SJSA1 (cell line): ENCODE measurements at regions not wholly inside any gene's neighbourhood (a gene's known extent, or its start where the extent isn't known, plus 50 kb on each side); places are given as distances from the start of the nearest gene placed in this dataset.
"Not testable (repeated sequence)": the region's sequence is repeated elsewhere in the genome, so short reads cannot be mapped to it uniquely, and the experiment has no call there.

ENCODE experiments used
- DNase-seq, 2 experiments: peaks; one replicate each; pipeline ENCODE4 v3.0.0-alpha.2; 2015 to 2020; ENCODE audit warnings: low spot score in 2 of 2, low read depth in 1 of 2
- H3K27ac ChIP-seq: fragments of 250-450 bp; sonication (Bioruptor Pico); 2 replicates; pipeline ENCODE4 v1.5.1; 2020; ENCODE audit warnings: mild to moderate bottlenecking, moderate library complexity
- H3K27me3 ChIP-seq: fragments of 250-450 bp; sonication (Bioruptor Pico); replicated peaks from 2 replicates; pipeline ENCODE4 v1.5.1; 2020; ENCODE audit warnings: mild to moderate bottlenecking, moderate library complexity
- H3K36me3 ChIP-seq: fragments of 250-450 bp; sonication (Bioruptor Pico); 2 replicates; pipeline ENCODE4 v1.5.1; 2020; ENCODE audit warnings: mild to moderate bottlenecking
- H3K4me1 ChIP-seq: fragments of 250-450 bp; sonication (Bioruptor Pico); replicated peaks from 2 replicates; pipeline ENCODE4 v1.6.1; 2021; ENCODE audit warnings: mild to moderate bottlenecking
- H3K4me3 ChIP-seq: fragments of 250-450 bp; sonication (Bioruptor Pico); 2 replicates; pipeline ENCODE4 v1.5.1; 2020; ENCODE audit warnings: mild to moderate bottlenecking
- H3K9me3 ChIP-seq: fragments of 250-450 bp; sonication (Bioruptor Pico); replicated peaks from 2 replicates; pipeline ENCODE4 v1.5.1; 2020; ENCODE audit warnings: mild to moderate bottlenecking

GRCh38 chr6:134753001-134753400 is 196.9 kb downstream of the ALDH8A1 start:
- Histone ChIP-seq H3K36me3 (no peaks in the 10 kb centered on the region), H3K9me3 (no peaks in the 10 kb centered on the region), H3K4me3 (no peak overlapping the region), H3K27me3 (no peaks in the 10 kb centered on the region), H3K27ac (no peak overlapping the region), H3K4me1 (peaks cover 3% of the 10 kb centered on the region)
- no peak for DNase-seq

DNA sequence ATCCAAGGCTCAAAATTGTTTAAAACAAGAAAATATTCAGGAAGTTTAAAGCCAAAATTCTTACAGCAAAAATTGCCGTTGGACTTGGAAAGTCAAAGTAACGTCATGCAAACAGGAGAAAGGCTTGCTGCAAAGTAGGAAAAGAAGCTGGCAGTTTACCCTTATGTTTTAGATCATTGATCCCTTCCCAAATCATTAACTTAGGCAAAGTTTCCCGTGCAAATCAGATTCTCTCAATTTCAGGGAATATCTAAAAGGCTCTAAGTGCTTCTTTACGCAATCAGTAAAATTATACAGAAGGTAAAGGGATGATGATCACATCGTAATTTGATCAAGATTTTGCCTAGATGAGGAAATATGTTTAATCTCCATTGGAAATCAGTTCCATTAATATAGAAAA is 197.5 kb downstream of the ALDH8A1 start:
- H3K27me3 ChIP-seq: no peaks in the 10 kb centered on the region
- peaks cover 3% of the 10 kb centered on the region for H3K4me1 ChIP-seq
- no peak for DNase-seq
- no peak overlapping the region for H3K27ac ChIP-seq
- no peaks in the 10 kb centered on the region for H3K36me3 ChIP-seq
- H3K9me3 ChIP-seq: no peaks in the 10 kb centered on the region
- H3K4me3 ChIP-seq: no peak overlapping the region

DNA sequence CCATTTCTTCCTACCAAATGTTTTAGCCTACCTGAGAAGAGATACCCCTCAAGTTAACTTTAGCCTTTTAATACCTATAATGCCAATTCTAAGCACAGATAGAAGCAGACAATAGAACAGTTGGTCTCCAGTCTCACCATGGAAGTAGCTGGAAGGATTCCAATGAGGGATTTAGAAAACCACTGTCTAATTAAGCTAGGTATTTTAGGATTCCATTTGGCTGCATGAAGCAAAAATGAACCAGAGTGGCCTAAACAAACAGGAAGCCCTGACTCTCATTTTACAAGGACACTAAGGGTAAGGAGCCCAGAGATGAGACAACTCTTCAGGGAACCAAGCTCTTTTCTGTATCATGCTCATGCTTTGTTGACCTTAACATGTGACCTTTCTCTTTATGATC is 199.2 kb downstream of the ALDH8A1 start:
- Histone ChIP-seq H3K4me3 (no peak overlapping the region), H3K4me1 (peaks cover 3% of the 10 kb centered on the region), H3K27me3 (no peaks in the 10 kb centered on the region), H3K9me3 (no peaks in the 10 kb centered on the region), H3K27ac (no peak overlapping the region), H3K36me3 (no peaks in the 10 kb centered on the region)
- peak in 1 of 2 experiments; percentile 13 for DNase-seq

DNA sequence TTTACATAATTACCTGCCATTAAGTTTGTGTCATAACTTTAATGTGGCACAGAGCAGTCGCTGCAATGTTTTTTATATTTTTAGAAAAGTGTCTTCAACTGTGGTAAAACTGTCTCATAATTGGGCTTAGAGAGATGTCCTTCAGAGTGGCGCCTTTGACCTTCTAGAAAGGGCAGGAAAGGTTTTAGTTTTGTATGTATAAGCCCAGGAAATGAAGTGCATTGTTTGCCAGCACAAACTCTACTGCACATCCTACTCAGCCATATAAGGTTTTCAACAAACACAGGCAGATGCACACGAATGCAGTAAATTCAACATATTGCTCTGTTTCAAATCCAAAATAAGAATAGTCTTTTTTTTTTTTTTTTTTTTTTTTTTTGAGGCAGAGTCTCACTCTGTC is 201.4 kb downstream of the ALDH8A1 start:
- Histone ChIP-seq H3K36me3 (no peaks in the 10 kb centered on the region), H3K4me3 (no peak overlapping the region), H3K27ac (no peak overlapping the region), H3K27me3 (peaks cover 2% of the 10 kb centered on the region; the same call in 1 of the 2 replicates), H3K9me3 (no peaks in the 10 kb centered on the region), H3K4me1 (peaks cover 3% of the 10 kb centered on the region)
- DNase-seq: no peak

GRCh38 chr6:134747197-134747596 is 202.7 kb downstream of the ALDH8A1 start:
- H3K27ac ChIP-seq, H3K4me3 ChIP-seq, DNase-seq, H3K4me1 ChIP-seq, H3K27me3 ChIP-seq, H3K9me3 ChIP-seq, H3K36me3 ChIP-seq: not testable (repeated sequence)

GRCh38 chr6:134746140-134746539 is 203.8 kb downstream of the ALDH8A1 start:
- H3K4me3 ChIP-seq: no peak overlapping the region
- no peak overlapping the region for H3K27ac ChIP-seq
- H3K9me3 ChIP-seq: no peaks in the 10 kb centered on the region
- H3K4me1 ChIP-seq: peaks cover 3% of the 10 kb centered on the region
- H3K27me3 ChIP-seq: peaks cover 10% of the 10 kb centered on the region
- DNase-seq: no peak
- H3K36me3 ChIP-seq: no peaks in the 10 kb centered on the region

DNA sequence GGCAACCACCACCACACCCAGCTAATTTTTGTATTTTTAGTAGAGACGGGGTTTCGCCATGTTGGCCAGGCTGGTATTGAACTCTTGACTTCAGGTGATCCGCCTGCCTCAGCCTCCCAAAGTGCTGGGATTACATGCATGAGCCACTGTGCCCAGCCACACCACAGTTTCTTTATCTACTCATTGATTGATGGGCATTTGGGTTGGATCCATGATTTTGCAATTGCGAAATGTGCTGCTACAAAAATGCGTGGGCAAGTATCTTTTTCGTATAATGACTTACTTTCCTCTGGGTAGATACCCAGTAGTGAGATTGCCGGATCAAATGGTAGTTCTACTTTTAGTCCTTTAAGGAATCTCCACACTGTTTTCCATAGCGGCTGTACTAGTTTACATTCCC is 204.7 kb downstream of the ALDH8A1 start:
- H3K27me3 ChIP-seq, H3K4me1 ChIP-seq, DNase-seq, H3K36me3 ChIP-seq, H3K4me3 ChIP-seq, H3K9me3 ChIP-seq, H3K27ac ChIP-seq: not testable (repeated sequence)

GRCh38 chr6:134744301-134744700 is 205.6 kb downstream of the ALDH8A1 start:
- Histone ChIP-seq H3K9me3 (no peaks in the 10 kb centered on the region), H3K4me3 (no peak overlapping the region), H3K36me3 (no peaks in the 10 kb centered on the region), H3K27ac (no peak overlapping the region), H3K4me1 (no peaks in the 10 kb centered on the region), H3K27me3 (peaks cover 10% of the 10 kb centered on the region)
- no peak for DNase-seq

DNA sequence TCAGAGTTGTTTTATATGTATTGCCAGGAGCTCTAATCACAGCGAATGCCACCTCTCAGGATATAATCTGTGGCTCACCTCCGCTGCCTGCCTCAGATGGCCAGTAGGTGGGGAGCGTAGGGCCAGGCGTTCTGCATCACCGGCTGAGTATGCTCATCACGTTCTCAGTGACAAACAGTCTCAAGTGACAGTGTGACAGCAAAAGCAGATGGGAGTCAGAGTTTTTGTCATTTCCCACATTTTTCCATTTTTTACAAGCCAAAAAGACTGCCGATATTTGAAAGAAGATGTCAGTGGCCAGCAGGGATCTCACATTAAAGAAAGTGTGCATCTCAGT is 208.7 kb downstream of the ALDH8A1 start:
- Histone ChIP-seq H3K36me3 (no peaks in the 10 kb centered on the region), H3K9me3 (no peaks in the 10 kb centered on the region), H3K4me3 (no peak overlapping the region), H3K4me1 (no peaks in the 10 kb centered on the region), H3K27ac (no peak overlapping the region), H3K27me3 (peaks cover 12% of the 10 kb centered on the region)
- DNase-seq: no peak

DNA sequence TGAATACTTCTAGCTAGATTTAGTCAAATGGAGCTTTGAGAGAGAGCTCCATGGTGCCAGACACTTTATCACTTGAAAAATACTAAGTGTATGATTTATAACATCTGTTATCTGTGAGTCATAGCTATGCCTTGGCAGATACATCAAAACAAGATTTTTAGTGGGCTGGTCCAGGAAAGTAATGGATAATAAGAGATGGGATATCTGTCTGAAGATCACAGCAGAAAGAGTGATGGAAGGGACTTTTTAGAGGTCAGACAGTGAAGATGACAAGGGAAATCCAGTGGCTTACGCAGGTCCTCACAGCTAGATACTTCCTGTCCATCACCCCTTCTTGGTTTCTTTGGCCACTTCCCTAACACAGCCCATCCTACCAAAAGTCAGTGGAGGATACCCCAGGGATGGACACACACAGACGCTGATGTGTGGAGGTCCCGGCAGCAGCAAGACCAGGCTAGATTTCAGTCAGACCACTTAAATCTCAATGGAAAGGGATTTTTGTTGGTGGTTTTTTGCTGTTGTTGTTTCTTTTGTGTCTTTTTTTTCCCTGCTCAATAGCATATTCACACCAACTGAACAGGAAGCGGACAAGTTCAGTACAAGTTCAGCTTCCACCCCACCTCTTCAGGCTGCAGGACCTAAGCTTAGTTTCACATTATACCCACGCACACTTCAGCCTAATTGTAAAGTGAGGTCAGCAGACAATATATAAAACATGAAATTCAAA is 209.3 kb downstream of the ALDH8A1 start:
- no peak for DNase-seq
- H3K4me3 ChIP-seq: no peak overlapping the region
- H3K9me3 ChIP-seq: no peaks in the 10 kb centered on the region
- no peak overlapping the region for H3K27ac ChIP-seq
- H3K27me3 ChIP-seq: peaks cover 12% of the 10 kb centered on the region
- H3K36me3 ChIP-seq: no peaks in the 10 kb centered on the region
- H3K4me1 ChIP-seq: no peaks in the 10 kb centered on the region

- H3K27me3 ChIP-seq: peaks cover 12% of the 10 kb centered on the region
- H3K4me3 ChIP-seq: no peak overlapping the region
- H3K9me3 ChIP-seq: no peaks in the 10 kb centered on the region
- no peaks in the 10 kb centered on the region for H3K4me1 ChIP-seq
- DNase-seq: no peak
- no peak overlapping the region for H3K27ac ChIP-seq
- no peaks in the 10 kb centered on the region for H3K36me3 ChIP-seq
Measured at GRCh38 chr6:134740027-134740373, 209.9 kb downstream of the ALDH8A1 start.

- no peaks in the 10 kb centered on the region for H3K9me3 ChIP-seq
- no peak overlapping the region for H3K27ac ChIP-seq
- no peaks in the 10 kb centered on the region for H3K36me3 ChIP-seq
- H3K4me1 ChIP-seq: no peaks in the 10 kb centered on the region
- H3K27me3 ChIP-seq: peaks cover 12% of the 10 kb centered on the region
- no peak overlapping the region for H3K4me3 ChIP-seq
- DNase-seq: no peak
Measured at GRCh38 chr6:134739299-134740026, 210.4 kb downstream of the ALDH8A1 start.

GRCh38 chr6:134738211-134738885 is 211.6 kb downstream of the ALDH8A1 start:
- no peak for DNase-seq
- H3K27ac ChIP-seq: no peak overlapping the region
- no peaks in the 10 kb centered on the region for H3K9me3 ChIP-seq
- H3K4me1 ChIP-seq: no peaks in the 10 kb centered on the region
- H3K27me3 ChIP-seq: peaks cover 8% of the 10 kb centered on the region; the same call in 1 of the 2 replicates
- no peaks in the 10 kb centered on the region for H3K36me3 ChIP-seq
- no peak overlapping the region for H3K4me3 ChIP-seq

GRCh38 chr6:134735461-134735860 is 214.4 kb downstream of the ALDH8A1 start:
- no peak overlapping the region for H3K27ac ChIP-seq
- H3K27me3 ChIP-seq: 0 out of 2 replicates have a peak, but pooled peaks cover 2% of the 10 kb centered on the region
- no peaks in the 10 kb centered on the region for H3K9me3 ChIP-seq
- no peaks in the 10 kb centered on the region for H3K4me1 ChIP-seq
- H3K36me3 ChIP-seq: no peaks in the 10 kb centered on the region
- DNase-seq: no peak
- no peak overlapping the region for H3K4me3 ChIP-seq
